Neural crest cell (in vitro differentiated cells): ENCODE measurements at regions not wholly inside any gene's neighbourhood (a gene's known extent, or its start where the extent isn't known, plus 50 kb on each side); places are given as distances from the start of the nearest gene placed in this dataset.

Experiments used
- DNase-seq: peaks from one replicate; pipeline ENCODE4 v3.0.0; 2021; ENCODE audit warnings: low read depth, mixed read lengths, low spot score
- H3K27ac Mint-ChIP-seq: one replicate; pipeline ENCODE4 v1.8.0; 2021; ENCODE audit warnings: mild to moderate bottlenecking, mixed read lengths; ENCODE audit not compliant: unreplicated experiment
- H3K27me3 Mint-ChIP-seq: 2 replicates; pipeline ENCODE4 v1.8.0; 2021; ENCODE audit warnings: low read depth, mild to moderate bottlenecking, mixed read lengths
- H3K36me3 Mint-ChIP-seq: 2 replicates; pipeline ENCODE4 v1.8.0; 2021; ENCODE audit warnings: low read depth, mild to moderate bottlenecking, mixed read lengths
- H3K4me1 Mint-ChIP-seq: 2 replicates; pipeline ENCODE4 v1.8.0; 2021; ENCODE audit warnings: mixed read lengths
- H3K4me3 Mint-ChIP-seq: one replicate; pipeline ENCODE4 v1.8.0; 2021; ENCODE audit warnings: mild to moderate bottlenecking, mixed read lengths
- H3K9me3 Mint-ChIP-seq: 2 replicates; pipeline ENCODE4 v1.8.0; 2021; ENCODE audit warnings: mixed read lengths
- TF ChIP-seq, protein P1 (sequence below): fragments of 200-600 bp; sonication (generic); conservative IDR thresholded peaks from 2 replicates; pipeline ENCODE4 v1.5.0; 2021; ENCODE audit warnings: antibody characterized with exemption, mild to moderate bottlenecking

DNA sequence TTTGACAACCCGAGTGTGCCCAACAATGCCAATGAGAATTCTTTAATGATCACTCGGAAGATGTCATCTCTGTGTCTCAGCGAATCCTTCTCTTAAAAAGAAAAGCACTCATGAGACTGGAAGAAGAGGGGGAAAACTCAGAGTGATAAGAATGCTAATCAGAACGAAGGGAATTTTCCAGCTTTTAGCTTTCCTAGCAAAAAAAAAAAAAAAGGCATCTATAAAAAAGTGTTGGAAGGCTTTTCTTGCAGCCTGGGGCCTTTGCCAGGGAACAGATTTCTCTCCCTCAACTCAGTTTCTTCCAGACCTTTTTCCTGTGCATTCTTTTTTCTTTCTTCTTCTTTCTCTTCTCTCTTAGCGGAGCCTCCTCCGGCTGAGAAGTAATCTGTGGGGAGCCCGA lies 80.5 kb upstream of the NEO1 start:
- Mint-ChIP-seq H3K27me3 (peaks cover 3% of the 10 kb centered on the region), H3K27ac (no peak overlapping the region), H3K4me1 (no peaks in the 10 kb centered on the region), H3K9me3 (no peaks in the 10 kb centered on the region), H3K4me3 (no peak overlapping the region), H3K36me3 (no peaks in the 10 kb centered on the region)
- no peak for DNase-seq
- TF ChIP-seq, protein P1, sequence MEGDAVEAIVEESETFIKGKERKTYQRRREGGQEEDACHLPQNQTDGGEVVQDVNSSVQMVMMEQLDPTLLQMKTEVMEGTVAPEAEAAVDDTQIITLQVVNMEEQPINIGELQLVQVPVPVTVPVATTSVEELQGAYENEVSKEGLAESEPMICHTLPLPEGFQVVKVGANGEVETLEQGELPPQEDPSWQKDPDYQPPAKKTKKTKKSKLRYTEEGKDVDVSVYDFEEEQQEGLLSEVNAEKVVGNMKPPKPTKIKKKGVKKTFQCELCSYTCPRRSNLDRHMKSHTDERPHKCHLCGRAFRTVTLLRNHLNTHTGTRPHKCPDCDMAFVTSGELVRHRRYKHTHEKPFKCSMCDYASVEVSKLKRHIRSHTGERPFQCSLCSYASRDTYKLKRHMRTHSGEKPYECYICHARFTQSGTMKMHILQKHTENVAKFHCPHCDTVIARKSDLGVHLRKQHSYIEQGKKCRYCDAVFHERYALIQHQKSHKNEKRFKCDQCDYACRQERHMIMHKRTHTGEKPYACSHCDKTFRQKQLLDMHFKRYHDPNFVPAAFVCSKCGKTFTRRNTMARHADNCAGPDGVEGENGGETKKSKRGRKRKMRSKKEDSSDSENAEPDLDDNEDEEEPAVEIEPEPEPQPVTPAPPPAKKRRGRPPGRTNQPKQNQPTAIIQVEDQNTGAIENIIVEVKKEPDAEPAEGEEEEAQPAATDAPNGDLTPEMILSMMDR, result no peak

DNA sequence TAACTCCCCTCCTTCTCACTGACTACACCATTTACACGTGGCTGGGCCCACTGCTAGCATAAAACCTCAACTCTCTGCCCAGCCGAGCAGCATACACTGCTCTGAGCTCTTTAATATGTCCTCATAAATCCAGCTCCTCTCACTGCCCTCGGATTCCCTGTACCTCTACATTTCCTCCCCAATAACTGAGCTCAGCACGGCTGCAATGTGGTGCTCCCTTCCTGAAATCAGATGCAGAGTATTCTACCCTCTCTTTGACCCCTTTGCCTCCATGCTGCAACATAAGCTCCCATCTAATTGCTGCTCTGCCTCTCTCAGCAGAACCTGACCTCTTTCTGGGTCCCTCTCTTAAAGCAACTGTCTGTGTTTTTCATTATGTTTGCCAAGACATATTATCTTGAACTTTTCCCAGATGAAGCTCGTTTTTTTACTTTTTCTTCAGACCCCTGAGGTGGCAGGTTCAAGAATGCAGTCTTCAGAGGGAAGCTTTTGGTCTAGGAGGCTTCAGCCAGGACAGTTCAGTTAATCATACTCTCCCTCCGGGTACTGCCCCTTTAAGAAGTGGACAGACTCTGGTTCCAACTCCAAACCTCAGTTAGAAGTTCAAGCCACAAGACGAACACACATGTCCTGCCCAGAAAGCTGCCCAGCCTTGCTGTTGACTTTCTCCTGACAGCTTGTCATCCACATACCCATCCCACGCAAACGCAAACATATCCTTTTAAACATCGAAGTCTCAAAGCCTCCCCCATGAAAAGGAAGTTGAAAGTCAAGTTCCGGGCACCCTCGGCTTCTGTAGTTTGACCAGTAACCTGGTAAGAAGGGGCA lies 81.1 kb upstream of the NEO1 start:
- Mint-ChIP-seq H3K4me3 (no peak overlapping the region), H3K36me3 (no peaks in the 10 kb centered on the region), H3K27me3 (peaks cover 3% of the 10 kb centered on the region), H3K27ac (no peak overlapping the region), H3K9me3 (no peaks in the 10 kb centered on the region), H3K4me1 (no peaks in the 10 kb centered on the region)
- TF ChIP-seq, protein P1, result no peak
- no peak for DNase-seq

DNA sequence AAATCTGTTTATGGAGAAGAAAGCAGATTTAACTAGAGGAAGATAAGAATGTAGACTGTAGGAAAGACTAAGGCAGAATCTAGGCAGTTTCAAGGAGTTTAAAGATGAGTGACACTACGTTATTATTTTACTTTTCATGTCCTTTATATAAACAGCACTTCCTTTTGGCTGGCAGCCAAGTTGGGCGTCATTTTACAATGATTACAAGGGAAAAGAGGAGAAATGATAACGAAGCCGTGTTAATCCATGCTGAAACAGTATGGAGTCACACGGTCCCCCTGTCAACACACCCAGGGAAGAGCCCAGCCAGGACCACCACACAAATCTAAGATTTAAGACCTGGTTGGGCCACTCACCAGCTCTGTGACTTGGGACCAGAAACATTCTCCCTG lies 83.7 kb upstream of the NEO1 start:
- Mint-ChIP-seq H3K27ac (no peak overlapping the region), H3K4me1 (no peaks in the 10 kb centered on the region), H3K36me3 (no peaks in the 10 kb centered on the region), H3K4me3 (no peak overlapping the region), H3K27me3 (peaks cover 3% of the 10 kb centered on the region), H3K9me3 (no peaks in the 10 kb centered on the region)
- TF ChIP-seq, protein P1, result no peak
- no peak for DNase-seq

DNA sequence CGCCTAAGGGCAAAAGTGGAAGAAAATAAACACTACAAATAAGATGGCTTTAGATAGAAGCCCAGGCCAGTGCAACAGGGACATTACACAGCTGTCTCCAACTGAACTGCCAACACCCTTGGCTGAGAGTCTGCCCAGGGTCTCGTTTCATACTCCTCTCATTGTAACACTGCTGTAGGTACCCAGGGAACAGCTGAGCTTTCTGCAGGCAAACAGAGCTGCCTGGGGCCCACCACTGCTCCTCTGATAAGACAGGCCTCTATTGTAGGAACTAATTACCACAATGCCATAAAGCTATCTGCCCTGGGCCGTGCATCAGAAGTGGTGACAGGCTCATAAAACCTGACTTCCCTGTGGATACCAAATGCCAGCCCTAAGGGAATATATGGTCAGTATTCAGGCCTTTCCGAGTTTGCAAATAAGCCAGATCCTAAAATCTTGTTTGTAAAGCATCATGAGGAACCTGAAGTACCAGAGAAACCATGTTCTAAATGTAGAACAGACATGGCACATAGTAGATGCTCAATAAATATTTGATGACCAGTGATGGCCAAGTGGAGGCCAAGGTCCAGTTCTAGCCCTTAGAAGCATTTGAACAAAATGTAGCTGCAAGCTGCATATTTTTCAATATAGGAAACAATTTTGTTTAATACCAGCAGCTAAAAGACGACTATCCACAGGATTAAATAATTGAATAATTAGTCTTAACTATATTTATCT lies 84.3 kb upstream of the NEO1 start:
- Mint-ChIP-seq H3K4me3 (no peak overlapping the region), H3K27me3 (peaks cover 3% of the 10 kb centered on the region), H3K4me1 (no peaks in the 10 kb centered on the region), H3K36me3 (no peaks in the 10 kb centered on the region), H3K9me3 (no peaks in the 10 kb centered on the region), H3K27ac (no peak overlapping the region)
- no peak for DNase-seq
- TF ChIP-seq, protein P1, result no peak

DNA sequence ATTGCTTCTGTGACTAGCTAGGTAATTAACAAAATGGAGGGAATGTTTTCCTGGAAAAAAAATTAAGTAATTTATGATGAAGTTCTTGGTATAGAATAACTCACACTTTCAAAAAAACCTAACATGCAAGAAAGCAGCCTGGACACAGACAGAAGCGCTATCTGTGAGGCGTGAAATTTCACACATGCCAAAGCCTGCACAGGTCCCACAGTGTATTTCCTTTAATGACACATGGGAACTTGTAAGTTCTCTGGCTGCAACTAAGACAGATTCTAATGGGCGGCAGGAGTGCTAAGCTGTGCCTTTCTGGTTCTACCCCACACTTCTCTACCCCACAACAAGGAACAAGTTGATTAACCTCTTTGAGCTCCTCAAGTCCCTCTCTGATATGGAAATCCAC lies 84.9 kb upstream of the NEO1 start:
- H3K27ac Mint-ChIP-seq, result no peak overlapping the region
- no peak overlapping the region for H3K4me3 Mint-ChIP-seq
- DNase-seq, result no peak
- peaks cover 3% of the 10 kb centered on the region for H3K27me3 Mint-ChIP-seq
- no peaks in the 10 kb centered on the region for H3K36me3 Mint-ChIP-seq
- TF ChIP-seq, protein P1, result no peak
- H3K4me1 Mint-ChIP-seq, result no peaks in the 10 kb centered on the region
- H3K9me3 Mint-ChIP-seq, result no peaks in the 10 kb centered on the region
